Ishikawa (cell line): ENCODE measurements at regions not wholly inside any gene's neighbourhood (a gene's known extent, or its start where the extent isn't known, plus 50 kb on each side); places are given as distances from the start of the nearest gene placed in this dataset.

Experiments
- FOXM1 ChIP-seq: IDR thresholded peaks from 2 replicates; pipeline ENCODE4 v1.6.1; 2012; ENCODE audit warnings: low read depth, borderline replicate concordance
- RAD21 ChIP-seq: IDR thresholded peaks from 2 replicates; pipeline ENCODE4 v1.6.1; 2012; ENCODE audit warnings: low read depth
- YY1 ChIP-seq: IDR thresholded peaks from 2 replicates; pipeline ENCODE4 v1.6.1; 2012; ENCODE audit warnings: low read depth
- ZBTB7A ChIP-seq: IDR thresholded peaks from 2 replicates; pipeline ENCODE4 v1.6.1; 2012; ENCODE audit warnings: low read depth
- TF ChIP-seq, protein P1 (sequence below): IDR thresholded peaks from 2 replicates; pipeline ENCODE4 v1.6.1; 2012

DNA sequence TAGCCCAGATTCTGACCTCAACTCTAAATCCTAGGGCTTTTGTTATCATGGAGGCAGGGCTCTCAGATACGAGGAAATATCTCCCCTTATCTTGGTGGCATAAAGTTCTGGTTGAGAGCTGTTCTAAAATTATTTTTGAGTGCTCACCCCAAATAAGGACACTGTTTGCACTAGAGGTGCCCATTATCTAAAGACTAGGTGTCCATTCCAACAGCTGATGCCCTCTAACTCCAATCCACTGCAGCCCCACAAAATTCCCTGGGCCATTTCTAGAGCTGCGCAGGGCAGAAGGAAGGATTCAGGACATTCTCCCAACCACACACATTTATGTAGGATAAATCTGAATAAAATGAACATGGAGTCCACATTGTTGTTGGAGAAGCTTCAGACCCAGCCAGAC is 301.9 kb downstream of the FGFR2 start:
- TF ChIP-seq YY1 (no peak), FOXM1 (no peak), ZBTB7A (no peak), RAD21 (no peak)
- TF ChIP-seq, protein P1, sequence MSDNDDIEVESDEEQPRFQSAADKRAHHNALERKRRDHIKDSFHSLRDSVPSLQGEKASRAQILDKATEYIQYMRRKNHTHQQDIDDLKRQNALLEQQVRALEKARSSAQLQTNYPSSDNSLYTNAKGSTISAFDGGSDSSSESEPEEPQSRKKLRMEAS: no peak
